HEK293 (cell line): ENCODE measurements at regions not wholly inside any gene's neighbourhood (a gene's known extent, or its start where the extent isn't known, plus 50 kb on each side); places are given as distances from the start of the nearest gene placed in this dataset.

Experiments
- CTCF ChIA-PET: fragments of 350-600 bp; formaldehyde crosslinking; extraction: SDS; loops from one replicate; lab custom pipeline; 2021; ENCODE audit warnings: antibody characterized with exemption; lab: Yijun Ruan, JAX
- POLR2A ChIA-PET: fragments of 300-600 bp; formaldehyde crosslinking; extraction: SDS; loops from one replicate; lab custom pipeline; 2020; ENCODE audit warnings: antibody characterized with exemption, inconsistent platforms; lab: Yijun Ruan, JAX
- H3K27ac ChIP-seq: fragments of 200-500 bp; sonication (Bioruptor generic); 2 replicates; pipeline ENCODE4 v1.5.1; 2014; ENCODE audit warnings: low read depth, low read length, control low read depth, inconsistent platforms; ENCODE audit errors: extremely low read depth
- H3K36me3 ChIP-seq, 2 experiments: fragments of 200-500 bp in 1 of 2; sonication (Bioruptor generic) in 1 of 2; 1 replicate in 1 of 2; 2 replicates in 1 of 2; pipeline ENCODE4 v1.5.1; 2014 to 2017; ENCODE audit warnings: inconsistent platforms in 2 of 2, low read length in 2 of 2; ENCODE audit not compliant: control insufficient read depth in 2 of 2, insufficient read depth in 1 of 2
- H3K4me1 ChIP-seq: fragments of 200-500 bp; sonication (Bioruptor generic); 2 replicates; pipeline ENCODE4 v1.5.1; 2014; ENCODE audit warnings: mild to moderate bottlenecking, low read length, inconsistent platforms; ENCODE audit not compliant: control insufficient read depth, insufficient read depth
- H3K4me3 ChIP-seq: 2 replicates; pipeline ENCODE4 v1.5.1; 2011; ENCODE audit warnings: low read depth, mild to moderate bottlenecking, control low read depth, low read length, moderate library complexity
- H3K9me3 ChIP-seq: fragments of 200-500 bp; sonication (Bioruptor generic); 2 replicates; pipeline ENCODE4 v1.5.1; 2014; ENCODE audit warnings: low read depth, low read length, inconsistent platforms; ENCODE audit not compliant: control insufficient read depth, insufficient read depth
- REPIN1 ChIP-seq: fragments of 450-650 bp; formaldehyde crosslinking; IDR thresholded peaks from 2 replicates; pipeline ENCODE4 v1.5.1; 2017; ENCODE audit warnings: missing biosample characterization, missing genetic modification characterization, low read depth
- TRIM28 ChIP-seq: IDR thresholded peaks from 2 replicates; pipeline ENCODE4 v1.6.1; 2011; ENCODE audit warnings: low read length, control low read depth, borderline replicate concordance
- YY1 ChIP-seq: fragments of 450-650 bp; formaldehyde crosslinking; IDR thresholded peaks from 2 replicates; pipeline ENCODE4 v1.5.1; 2018; ENCODE audit warnings: missing biosample characterization, missing genetic modification characterization
- ZBTB1 ChIP-seq: fragments of 450-650 bp; formaldehyde crosslinking; IDR thresholded peaks from 2 replicates; pipeline ENCODE4 v1.5.1; 2016; ENCODE audit warnings: missing biosample characterization, missing genetic modification characterization
- ZNF133 ChIP-seq: fragments of 450-650 bp; formaldehyde crosslinking; IDR thresholded peaks from 2 replicates; pipeline ENCODE4 v1.5.1; 2016; ENCODE audit warnings: missing biosample characterization, missing genetic modification characterization
- ZNF433 ChIP-seq: fragments of 450-650 bp; formaldehyde crosslinking; IDR thresholded peaks from 2 replicates; pipeline ENCODE4 v1.5.1; 2016; ENCODE audit warnings: missing biosample characterization, missing genetic modification characterization, low read depth
- ZNF510 ChIP-seq: fragments of 450-650 bp; formaldehyde crosslinking; IDR thresholded peaks from 2 replicates; pipeline ENCODE4 v1.5.1; 2018; ENCODE audit warnings: mild to moderate bottlenecking, missing genetic modification characterization, missing biosample characterization; ENCODE audit not compliant: insufficient replicate concordance
- ZNF549 ChIP-seq: fragments of 450-650 bp; IDR thresholded peaks from 2 replicates; pipeline ENCODE4 v1.5.1; 2018; ENCODE audit warnings: missing biosample characterization, missing genetic modification characterization, mild to moderate bottlenecking, inconsistent platforms, moderate library complexity
- ZNF626 ChIP-seq: fragments of 450-650 bp; sonication (Bioruptor Pico); formaldehyde crosslinking; IDR thresholded peaks from 2 replicates; pipeline ENCODE4 v1.5.1; 2018; ENCODE audit warnings: missing biosample characterization, missing genetic modification characterization, inconsistent platforms
- ZNF654 ChIP-seq: fragments of 450-650 bp; formaldehyde crosslinking; IDR thresholded peaks from 2 replicates; pipeline ENCODE4 v1.5.1; 2016; ENCODE audit warnings: low read depth, missing biosample characterization, missing genetic modification characterization
- ZNF670 ChIP-seq: fragments of 450-650 bp; formaldehyde crosslinking; IDR thresholded peaks from 2 replicates; pipeline ENCODE4 v1.5.1; 2016; ENCODE audit warnings: missing biosample characterization, missing genetic modification characterization, low read depth
- ZNF792 ChIP-seq: fragments of 450-650 bp; formaldehyde crosslinking; IDR thresholded peaks from 2 replicates; pipeline ENCODE4 v1.5.1; 2016; ENCODE audit warnings: missing biosample characterization, missing genetic modification characterization
- ZNF830 ChIP-seq: fragments of 450-650 bp; IDR thresholded peaks from 2 replicates; pipeline ENCODE4 v1.5.0; 2018; ENCODE audit warnings: missing biosample characterization, missing genetic modification characterization, low read depth, mild to moderate bottlenecking, moderate library complexity
- TF ChIP-seq, protein P1 (sequence below): fragments of 450-650 bp; formaldehyde crosslinking; IDR thresholded peaks from 2 replicates; pipeline ENCODE4 v1.5.1; 2017; ENCODE audit warnings: missing biosample characterization, missing genetic modification characterization
- TF ChIP-seq, protein P2 (sequence below): sonication (generic); formaldehyde crosslinking; IDR thresholded peaks from 2 replicates; pipeline ENCODE4 v1.8.1; 2022; ENCODE audit warnings: mild to moderate bottlenecking, moderate library complexity, missing genetic modification reagents
- TF ChIP-seq, protein P3 (sequence below): fragments of 450-650 bp; formaldehyde crosslinking; IDR thresholded peaks from 2 replicates; pipeline ENCODE4 v1.5.1; 2017; ENCODE audit warnings: missing biosample characterization, missing genetic modification characterization
- TF ChIP-seq, protein P4 (sequence below): fragments of 450-650 bp; formaldehyde crosslinking; IDR thresholded peaks from 2 replicates; pipeline ENCODE4 v1.5.1; 2016; ENCODE audit warnings: missing biosample characterization, missing genetic modification characterization
- TF ChIP-seq, protein P5 (sequence below): fragments of 450-650 bp; formaldehyde crosslinking; IDR thresholded peaks from 2 replicates; pipeline ENCODE4 v1.5.1; 2017; ENCODE audit warnings: missing biosample characterization, mild to moderate bottlenecking, missing genetic modification characterization, moderate library complexity
- TF ChIP-seq, protein P6 (sequence below): fragments of 450-650 bp; formaldehyde crosslinking; IDR thresholded peaks from 2 replicates; pipeline ENCODE4 v1.5.0; 2017; ENCODE audit warnings: missing biosample characterization, missing genetic modification characterization, borderline replicate concordance
- TF ChIP-seq, protein P7 (sequence below): fragments of 450-650 bp; formaldehyde crosslinking; conservative IDR thresholded peaks from 2 replicates; pipeline ENCODE4 v1.5.1; 2016; ENCODE audit warnings: low read depth, missing biosample characterization, missing genetic modification characterization

DNA sequence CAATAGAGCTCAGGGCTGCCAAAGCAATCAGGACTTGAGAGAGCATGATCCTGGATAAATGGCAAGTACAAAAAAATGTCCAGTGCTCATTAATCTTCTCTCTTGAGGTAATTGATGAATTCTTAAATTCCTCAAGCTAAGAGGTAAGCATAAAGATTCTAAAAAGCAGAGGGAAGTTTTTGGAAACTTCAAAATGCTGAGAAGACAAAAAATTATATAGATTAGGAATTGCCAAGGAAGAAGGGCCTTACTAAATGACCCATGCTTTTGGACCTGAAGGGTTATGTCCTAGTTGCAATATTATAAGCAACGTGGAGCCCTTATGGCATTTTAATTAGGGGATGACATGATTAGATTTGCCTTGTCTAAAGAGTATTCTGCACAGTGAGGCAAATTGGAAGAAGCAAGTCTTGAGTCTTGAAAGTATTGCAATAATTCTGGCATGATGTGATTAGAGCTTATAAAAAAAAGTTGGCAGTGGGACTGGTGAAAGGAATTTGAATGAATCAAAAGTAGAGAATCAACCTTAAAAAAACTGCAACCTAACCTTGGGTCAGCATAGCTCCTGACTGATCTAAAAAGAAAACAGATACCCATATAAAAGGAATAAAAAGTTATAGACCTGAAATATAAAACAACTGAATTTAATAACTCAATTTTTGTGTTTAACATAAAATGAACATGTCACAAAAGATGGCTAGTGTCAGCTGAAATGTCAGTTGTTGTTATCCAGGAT, 323.8 kb upstream of the ARRDC3 start:
- Histone ChIP-seq H3K9me3 (no peaks in the 10 kb centered on the region), H3K4me1 (no peaks in the 10 kb centered on the region), H3K36me3 (no peaks in the 10 kb centered on the region), H3K4me3 (no peak overlapping the region), H3K27ac (no peak overlapping the region)
- TF ChIP-seq, protein P1, sequence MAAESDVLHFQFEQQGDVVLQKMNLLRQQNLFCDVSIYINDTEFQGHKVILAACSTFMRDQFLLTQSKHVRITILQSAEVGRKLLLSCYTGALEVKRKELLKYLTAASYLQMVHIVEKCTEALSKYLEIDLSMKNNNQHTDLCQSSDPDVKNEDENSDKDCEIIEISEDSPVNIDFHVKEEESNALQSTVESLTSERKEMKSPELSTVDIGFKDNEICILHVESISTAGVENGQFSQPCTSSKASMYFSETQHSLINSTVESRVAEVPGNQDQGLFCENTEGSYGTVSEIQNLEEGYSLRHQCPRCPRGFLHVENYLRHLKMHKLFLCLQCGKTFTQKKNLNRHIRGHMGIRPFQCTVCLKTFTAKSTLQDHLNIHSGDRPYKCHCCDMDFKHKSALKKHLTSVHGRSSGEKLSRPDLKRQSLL (tag by site-specific recombination): no peak
- TF ChIP-seq ZNF830 (no peak), ZNF654 (no peak), ZNF792 (tag by site-specific recombination) (no peak), YY1 (tag by site-specific recombination) (no peak), ZNF133 (tag by site-specific recombination) (no peak), ZBTB1 (tag by site-specific recombination) (no peak), REPIN1 (tag by site-specific recombination) (no peak), ZNF549 (tag by site-specific recombination) (no peak), ZNF670 (no peak), TRIM28 (no peak), ZNF510 (tag by site-specific recombination) (no peak), ZNF626 (tag by site-specific recombination) (no peak), ZNF433 (tag by site-specific recombination) (no peak)
- TF ChIP-seq, protein P2, sequence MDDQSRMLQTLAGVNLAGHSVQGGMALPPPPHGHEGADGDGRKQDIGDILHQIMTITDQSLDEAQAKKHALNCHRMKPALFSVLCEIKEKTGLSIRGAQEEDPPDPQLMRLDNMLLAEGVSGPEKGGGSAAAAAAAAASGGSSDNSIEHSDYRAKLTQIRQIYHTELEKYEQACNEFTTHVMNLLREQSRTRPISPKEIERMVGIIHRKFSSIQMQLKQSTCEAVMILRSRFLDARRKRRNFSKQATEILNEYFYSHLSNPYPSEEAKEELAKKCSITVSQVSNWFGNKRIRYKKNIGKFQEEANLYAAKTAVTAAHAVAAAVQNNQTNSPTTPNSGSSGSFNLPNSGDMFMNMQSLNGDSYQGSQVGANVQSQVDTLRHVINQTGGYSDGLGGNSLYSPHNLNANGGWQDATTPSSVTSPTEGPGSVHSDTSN: no peak
- TF ChIP-seq, protein P3, sequence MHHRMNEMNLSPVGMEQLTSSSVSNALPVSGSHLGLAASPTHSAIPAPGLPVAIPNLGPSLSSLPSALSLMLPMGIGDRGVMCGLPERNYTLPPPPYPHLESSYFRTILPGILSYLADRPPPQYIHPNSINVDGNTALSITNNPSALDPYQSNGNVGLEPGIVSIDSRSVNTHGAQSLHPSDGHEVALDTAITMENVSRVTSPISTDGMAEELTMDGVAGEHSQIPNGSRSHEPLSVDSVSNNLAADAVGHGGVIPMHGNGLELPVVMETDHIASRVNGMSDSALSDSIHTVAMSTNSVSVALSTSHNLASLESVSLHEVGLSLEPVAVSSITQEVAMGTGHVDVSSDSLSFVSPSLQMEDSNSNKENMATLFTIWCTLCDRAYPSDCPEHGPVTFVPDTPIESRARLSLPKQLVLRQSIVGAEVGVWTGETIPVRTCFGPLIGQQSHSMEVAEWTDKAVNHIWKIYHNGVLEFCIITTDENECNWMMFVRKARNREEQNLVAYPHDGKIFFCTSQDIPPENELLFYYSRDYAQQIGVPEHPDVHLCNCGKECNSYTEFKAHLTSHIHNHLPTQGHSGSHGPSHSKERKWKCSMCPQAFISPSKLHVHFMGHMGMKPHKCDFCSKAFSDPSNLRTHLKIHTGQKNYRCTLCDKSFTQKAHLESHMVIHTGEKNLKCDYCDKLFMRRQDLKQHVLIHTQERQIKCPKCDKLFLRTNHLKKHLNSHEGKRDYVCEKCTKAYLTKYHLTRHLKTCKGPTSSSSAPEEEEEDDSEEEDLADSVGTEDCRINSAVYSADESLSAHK (tag by site-specific recombination): no peak
- TF ChIP-seq, protein P4, sequence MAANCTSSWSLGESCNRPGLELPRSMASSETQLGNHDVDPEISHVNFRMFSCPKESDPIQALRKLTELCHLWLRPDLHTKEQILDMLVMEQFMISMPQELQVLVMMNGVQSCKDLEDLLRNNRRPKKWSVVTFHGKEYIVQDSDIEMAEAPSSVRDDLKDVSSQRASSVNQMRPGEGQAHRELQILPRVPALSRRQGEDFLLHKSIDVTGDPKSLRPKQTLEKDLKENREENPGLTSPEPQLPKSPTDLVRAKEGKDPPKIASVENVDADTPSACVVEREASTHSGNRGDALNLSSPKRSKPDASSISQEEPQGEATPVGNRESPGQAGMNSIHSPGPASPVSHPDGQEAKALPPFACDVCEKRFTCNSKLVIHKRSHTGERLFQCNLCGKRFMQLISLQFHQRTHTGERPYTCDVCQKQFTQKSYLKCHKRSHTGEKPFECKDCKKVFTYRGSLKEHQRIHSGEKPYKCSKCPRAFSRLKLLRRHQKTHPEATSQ (tag by site-specific recombination): no peak
- TF ChIP-seq, protein P5, sequence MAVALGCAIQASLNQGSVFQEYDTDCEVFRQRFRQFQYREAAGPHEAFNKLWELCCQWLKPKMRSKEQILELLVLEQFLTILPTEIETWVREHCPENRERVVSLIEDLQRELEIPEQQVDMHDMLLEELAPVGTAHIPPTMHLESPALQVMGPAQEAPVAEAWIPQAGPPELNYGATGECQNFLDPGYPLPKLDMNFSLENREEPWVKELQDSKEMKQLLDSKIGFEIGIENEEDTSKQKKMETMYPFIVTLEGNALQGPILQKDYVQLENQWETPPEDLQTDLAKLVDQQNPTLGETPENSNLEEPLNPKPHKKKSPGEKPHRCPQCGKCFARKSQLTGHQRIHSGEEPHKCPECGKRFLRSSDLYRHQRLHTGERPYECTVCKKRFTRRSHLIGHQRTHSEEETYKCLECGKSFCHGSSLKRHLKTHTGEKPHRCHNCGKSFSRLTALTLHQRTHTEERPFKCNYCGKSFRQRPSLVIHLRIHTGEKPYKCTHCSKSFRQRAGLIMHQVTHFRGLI: no peak
- TF ChIP-seq, protein P6, sequence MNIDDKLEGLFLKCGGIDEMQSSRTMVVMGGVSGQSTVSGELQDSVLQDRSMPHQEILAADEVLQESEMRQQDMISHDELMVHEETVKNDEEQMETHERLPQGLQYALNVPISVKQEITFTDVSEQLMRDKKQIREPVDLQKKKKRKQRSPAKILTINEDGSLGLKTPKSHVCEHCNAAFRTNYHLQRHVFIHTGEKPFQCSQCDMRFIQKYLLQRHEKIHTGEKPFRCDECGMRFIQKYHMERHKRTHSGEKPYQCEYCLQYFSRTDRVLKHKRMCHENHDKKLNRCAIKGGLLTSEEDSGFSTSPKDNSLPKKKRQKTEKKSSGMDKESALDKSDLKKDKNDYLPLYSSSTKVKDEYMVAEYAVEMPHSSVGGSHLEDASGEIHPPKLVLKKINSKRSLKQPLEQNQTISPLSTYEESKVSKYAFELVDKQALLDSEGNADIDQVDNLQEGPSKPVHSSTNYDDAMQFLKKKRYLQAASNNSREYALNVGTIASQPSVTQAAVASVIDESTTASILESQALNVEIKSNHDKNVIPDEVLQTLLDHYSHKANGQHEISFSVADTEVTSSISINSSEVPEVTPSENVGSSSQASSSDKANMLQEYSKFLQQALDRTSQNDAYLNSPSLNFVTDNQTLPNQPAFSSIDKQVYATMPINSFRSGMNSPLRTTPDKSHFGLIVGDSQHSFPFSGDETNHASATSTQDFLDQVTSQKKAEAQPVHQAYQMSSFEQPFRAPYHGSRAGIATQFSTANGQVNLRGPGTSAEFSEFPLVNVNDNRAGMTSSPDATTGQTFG (tag by site-specific recombination): no peak
- TF ChIP-seq, protein P7, sequence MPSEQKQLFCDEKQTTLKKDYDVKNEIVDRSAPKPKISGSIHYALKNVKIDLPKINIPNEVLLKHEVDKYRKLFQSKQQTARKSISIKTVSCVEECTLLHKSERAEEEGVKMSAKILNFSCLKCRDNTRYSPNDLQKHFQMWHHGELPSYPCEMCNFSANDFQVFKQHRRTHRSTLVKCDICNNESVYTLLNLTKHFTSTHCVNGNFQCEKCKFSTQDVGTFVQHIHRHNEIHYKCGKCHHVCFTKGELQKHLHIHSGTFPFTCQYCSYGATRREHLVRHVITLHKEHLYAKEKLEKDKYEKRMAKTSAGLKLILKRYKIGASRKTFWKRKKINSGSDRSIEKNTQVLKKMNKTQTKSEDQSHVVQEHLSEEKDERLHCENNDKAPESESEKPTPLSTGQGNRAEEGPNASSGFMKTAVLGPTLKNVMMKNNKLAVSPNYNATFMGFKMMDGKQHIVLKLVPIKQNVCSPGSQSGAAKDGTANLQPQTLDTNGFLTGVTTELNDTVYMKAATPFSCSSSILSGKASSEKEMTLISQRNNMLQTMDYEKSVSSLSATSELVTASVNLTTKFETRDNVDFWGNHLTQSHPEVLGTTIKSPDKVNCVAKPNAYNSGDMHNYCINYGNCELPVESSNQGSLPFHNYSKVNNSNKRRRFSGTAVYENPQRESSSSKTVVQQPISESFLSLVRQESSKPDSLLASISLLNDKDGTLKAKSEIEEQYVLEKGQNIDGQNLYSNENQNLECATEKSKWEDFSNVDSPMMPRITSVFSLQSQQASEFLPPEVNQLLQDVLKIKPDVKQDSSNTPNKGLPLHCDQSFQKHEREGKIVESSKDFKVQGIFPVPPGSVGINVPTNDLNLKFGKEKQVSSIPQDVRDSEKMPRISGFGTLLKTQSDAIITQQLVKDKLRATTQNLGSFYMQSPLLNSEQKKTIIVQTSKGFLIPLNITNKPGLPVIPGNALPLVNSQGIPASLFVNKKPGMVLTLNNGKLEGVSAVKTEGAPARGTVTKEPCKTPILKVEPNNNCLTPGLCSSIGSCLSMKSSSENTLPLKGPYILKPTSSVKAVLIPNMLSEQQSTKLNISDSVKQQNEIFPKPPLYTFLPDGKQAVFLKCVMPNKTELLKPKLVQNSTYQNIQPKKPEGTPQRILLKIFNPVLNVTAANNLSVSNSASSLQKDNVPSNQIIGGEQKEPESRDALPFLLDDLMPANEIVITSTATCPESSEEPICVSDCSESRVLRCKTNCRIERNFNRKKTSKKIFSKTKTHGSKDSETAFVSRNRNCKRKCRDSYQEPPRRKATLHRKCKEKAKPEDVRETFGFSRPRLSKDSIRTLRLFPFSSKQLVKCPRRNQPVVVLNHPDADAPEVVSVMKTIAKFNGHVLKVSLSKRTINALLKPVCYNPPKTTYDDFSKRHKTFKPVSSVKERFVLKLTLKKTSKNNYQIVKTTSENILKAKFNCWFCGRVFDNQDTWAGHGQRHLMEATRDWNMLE (tag by site-specific recombination): no peak
- ChIA-PET CTCF (interaction anchor here (0.7 kb wide), 1 partner anchor 221 kb away, joined by 3 read pairs; no protein-coding TSS in a partner anchor), POLR2A (no interaction called here)
